Endodermal cell (in vitro differentiated cells): ENCODE measurements at regions not wholly inside any gene's neighbourhood (a gene's known extent, or its start where the extent isn't known, plus 50 kb on each side); places are given as distances from the start of the nearest gene placed in this dataset.

Experiments
- DNase-seq: peaks from one replicate; pipeline ENCODE4 v3.0.0-alpha.2; 2017
- H3K27ac ChIP-seq: 2 replicates; pipeline ENCODE4 v1.5.1; 2013; ENCODE audit warnings: mild to moderate bottlenecking, low read depth, low read length, moderate library complexity
- H3K27me3 ChIP-seq: 2 replicates; pipeline ENCODE4 v1.6.1; 2013; ENCODE audit warnings: mild to moderate bottlenecking, low read length, moderate library complexity; ENCODE audit not compliant: insufficient read depth, control insufficient read depth, poor library complexity, severe bottlenecking
- H3K36me3 ChIP-seq: 2 replicates; pipeline ENCODE4 v1.7.0; 2013; ENCODE audit warnings: mild to moderate bottlenecking, low read length, moderate library complexity; ENCODE audit not compliant: control insufficient read depth, insufficient read depth
- H3K4me1 ChIP-seq: one replicate; pipeline ENCODE4 v1.7.0; 2013; ENCODE audit warnings: low read length; ENCODE audit not compliant: control insufficient read depth, insufficient read depth
- H3K4me3 ChIP-seq: 2 replicates; pipeline ENCODE4 v1.5.1; 2013; ENCODE audit warnings: mild to moderate bottlenecking, low read length, moderate library complexity
- H3K9ac ChIP-seq: 2 replicates; pipeline ENCODE4 v1.6.1; 2013; ENCODE audit warnings: mild to moderate bottlenecking, low read length, moderate library complexity; ENCODE audit not compliant: poor library complexity, severe bottlenecking; ENCODE audit errors: extremely low read depth
- H3K9me3 ChIP-seq: 2 replicates; pipeline ENCODE4 v1.6.1; 2013; ENCODE audit warnings: mild to moderate bottlenecking, low read length, moderate library complexity; ENCODE audit not compliant: control insufficient read depth
- H3K27ac Mint-ChIP-seq: 2 replicates; pipeline ENCODE4 v1.8.0; 2020; ENCODE audit warnings: mixed read lengths
- H3K27me3 Mint-ChIP-seq: 2 replicates; pipeline ENCODE4 v1.8.0; 2021; ENCODE audit warnings: mild to moderate bottlenecking, mixed read lengths; ENCODE audit not compliant: insufficient read depth
- H3K36me3 Mint-ChIP-seq: 2 replicates; pipeline ENCODE4 v1.8.0; 2020; ENCODE audit warnings: low read depth, mixed read lengths
- H3K4me1 Mint-ChIP-seq: 2 replicates; pipeline ENCODE4 v1.8.0; 2020; ENCODE audit warnings: mixed read lengths
- H3K4me3 Mint-ChIP-seq: 2 replicates; pipeline ENCODE4 v1.8.0; 2020; ENCODE audit warnings: mild to moderate bottlenecking, moderate library complexity, mixed read lengths
- H3K9me3 Mint-ChIP-seq: 2 replicates; pipeline ENCODE4 v1.8.0; 2020; ENCODE audit warnings: mild to moderate bottlenecking, mixed read lengths
- CTCF ChIP-seq: fragments of 200-600 bp; sonication (generic); conservative IDR thresholded peaks from 2 replicates; pipeline ENCODE4 v1.5.0; 2021; ENCODE audit warnings: antibody characterized with exemption, mild to moderate bottlenecking
- WGBS, 2 experiments: methylation state at CpG; one replicate each; pipeline versions ENCODE4 v1.1.5 to v1.1.7; 2013; ENCODE audit warnings: missing lambda C conversion rate in 2 of 2, mixed read lengths in 1 of 2; ENCODE audit not compliant: insufficient coverage in 1 of 2, insufficient read length in 1 of 2; 5-methylcytosine and 5-hydroxymethylcytosine counted together

GRCh38 chr13:62779161-62779560 is 1363.5 kb upstream of the PCDH20 start:
- Mint-ChIP-seq H3K27ac (no peak overlapping the region), H3K4me3 (no peak overlapping the region), H3K27me3 (no peaks in the 10 kb centered on the region), H3K36me3 (no peaks in the 10 kb centered on the region), H3K4me1 (no peaks in the 10 kb centered on the region), H3K9me3 (no peaks in the 10 kb centered on the region)
- Histone ChIP-seq H3K9ac (no peak overlapping the region), H3K4me1 (no peaks in the 10 kb centered on the region), H3K27me3 (no peaks in the 10 kb centered on the region), H3K36me3 (no peaks in the 10 kb centered on the region), H3K4me3 (no peak overlapping the region), H3K27ac (no peak overlapping the region), H3K9me3 (no peaks in the 10 kb centered on the region)
- DNase-seq = peak; percentile 54
- no peak for TF ChIP-seq CTCF
- 90 to 92% methylated on average over 2 to 6 of the region's 6 CpGs for WGBS, 2 experiments

GRCh38 chr13:62767473-62767872 is 1351.8 kb upstream of the PCDH20 start:
- 92 to 100% methylated on average over 1 to 9 of the region's 9 CpGs for WGBS, 2 experiments
- H3K4me3 Mint-ChIP-seq = no peak overlapping the region
- Histone ChIP-seq H3K9ac (no peak overlapping the region), H3K4me3 (no peak overlapping the region), H3K27me3 (no peaks in the 10 kb centered on the region), H3K36me3 (no peaks in the 10 kb centered on the region), H3K4me1 (no peaks in the 10 kb centered on the region), H3K27ac (no peak overlapping the region), H3K9me3 (no peaks in the 10 kb centered on the region)
- no peaks in the 10 kb centered on the region for H3K27me3 Mint-ChIP-seq
- no peak for TF ChIP-seq CTCF
- H3K9me3 Mint-ChIP-seq = no peaks in the 10 kb centered on the region
- no peaks in the 10 kb centered on the region for H3K4me1 Mint-ChIP-seq
- H3K27ac Mint-ChIP-seq = no peak overlapping the region
- H3K36me3 Mint-ChIP-seq = no peaks in the 10 kb centered on the region
- no peak for DNase-seq

- Histone ChIP-seq H3K27ac (no peak overlapping the region), H3K9me3 (no peaks in the 10 kb centered on the region), H3K4me1 (no peaks in the 10 kb centered on the region), H3K4me3 (no peak overlapping the region), H3K9ac (no peak overlapping the region), H3K36me3 (no peaks in the 10 kb centered on the region), H3K27me3 (no peaks in the 10 kb centered on the region)
- no peak overlapping the region for H3K27ac Mint-ChIP-seq
- no peak for DNase-seq
- H3K36me3 Mint-ChIP-seq = no peaks in the 10 kb centered on the region
- WGBS, 2 experiments = no CpG with 5 or more reads among the region's 1 CpG
- H3K27me3 Mint-ChIP-seq = no peaks in the 10 kb centered on the region
- H3K4me3 Mint-ChIP-seq = no peak overlapping the region
- no peak for TF ChIP-seq CTCF
- H3K9me3 Mint-ChIP-seq = peaks cover 1% of the 10 kb centered on the region
- no peaks in the 10 kb centered on the region for H3K4me1 Mint-ChIP-seq
These were observed 1345.1 kb upstream of the PCDH20 start for GRCh38 chr13:62760724-62761123.
